Adrenal gland (tissue), 9 donors: ENCODE measurements at regions not wholly inside any gene's neighbourhood (a gene's known extent, or its start where the extent isn't known, plus 50 kb on each side); places are given as distances from the start of the nearest gene placed in this dataset.
"Not testable (repeated sequence)": the region's sequence is repeated elsewhere in the genome, so short reads cannot be mapped to it uniquely, and the experiment has no call there.

Source experiments
- DNase-seq, 7 donors: peaks; one replicate each; pipeline ENCODE4 v3.0.0-alpha.2; 2019 to 2020
- H3K27ac ChIP-seq, 5 donors: fragments of 200-600 bp; sonication (generic) in 4 of 5; 1 replicate in 3 of 5; 2 replicates in 2 of 5; pipeline versions ENCODE4 v1.5.1 to v1.8.0; 2016 to 2020; ENCODE audit warnings: mild to moderate bottlenecking in 1 of 5
- H3K27me3 ChIP-seq: fragments of 200-600 bp; 2 replicates; pipeline ENCODE4 v1.8.0; 2021
- H3K36me3 ChIP-seq, 2 donors: fragments of 200-600 bp; replicated peaks in 1 of 2; 1 replicate in 1 of 2; 2 replicates in 1 of 2; pipeline versions ENCODE4 v1.5.1 to v1.8.0; 2018 to 2022
- H3K4me1 ChIP-seq, 2 donors: fragments of 200-600 bp; replicated peaks in 1 of 2; 1 replicate in 1 of 2; 2 replicates in 1 of 2; pipeline versions ENCODE4 v1.5.1 to v1.8.0; 2018 to 2021
- H3K4me3 ChIP-seq, 4 donors: fragments of 200-600 bp; sonication (generic) in 3 of 4; one replicate each; pipeline ENCODE4 v1.5.1; 2016 to 2018
- H3K9me3 ChIP-seq, 3 donors: fragments of 200-600 bp; sonication (generic) in 1 of 3; replicated peaks in 1 of 3; 1 replicate in 2 of 3; 2 replicates in 1 of 3; pipeline versions ENCODE4 v1.5.1 to v1.8.0; 2016 to 2021
- POLR2A ChIP-seq, 2 donors: fragments of 450-650 bp; IDR thresholded peaks; one replicate each; pipeline ENCODE4 v1.6.1; 2017; ENCODE audit warnings: antibody characterized with exemption in 2 of 2, mild to moderate bottlenecking in 2 of 2, moderate library complexity in 1 of 2
- WGBS, 4 donors: extraction: QIAGEN DNeasy Blood & Tissue Kit in 2 of 4; methylation state at CpG; one replicate each; pipeline versions ENCODE4 v1.1.5 to v1.1.7; 2013 to 2017; 5-methylcytosine and 5-hydroxymethylcytosine counted together
- intact Hi-C, 2 donors: fragments of 100-400 bp; cut with DNase I; formaldehyde crosslinking; loops; one replicate each; pipeline versions ENCODE4 v1.14.1 to v1.15.0; 2022 to 2023
- TF ChIP-seq, protein P1 (sequence below), 6 experiments: fragments of 450-650 bp in 4 of 6; fragments of 200-600 bp in 2 of 6; sonication (generic) in 1 of 6; IDR thresholded peaks; 1 replicate in 5 of 6; 2 replicates in 1 of 6; pipeline versions ENCODE4 v1.5.1 to v1.8.0; 2016 to 2021; ENCODE audit warnings: antibody characterized with exemption in 6 of 6, mild to moderate bottlenecking in 2 of 6, moderate library complexity in 1 of 6
- donor health status: healthy with polysubstance abuse.
- donor health status: Bipolar disorder and iron deficiency.
- donor health status: DM: yes; HTN: yes; CAD: no.
- donor health status: DM: no; HTN: no; CAD: no.
- donor health status: DM: no; HTN: no; CAD: no.

DNA sequence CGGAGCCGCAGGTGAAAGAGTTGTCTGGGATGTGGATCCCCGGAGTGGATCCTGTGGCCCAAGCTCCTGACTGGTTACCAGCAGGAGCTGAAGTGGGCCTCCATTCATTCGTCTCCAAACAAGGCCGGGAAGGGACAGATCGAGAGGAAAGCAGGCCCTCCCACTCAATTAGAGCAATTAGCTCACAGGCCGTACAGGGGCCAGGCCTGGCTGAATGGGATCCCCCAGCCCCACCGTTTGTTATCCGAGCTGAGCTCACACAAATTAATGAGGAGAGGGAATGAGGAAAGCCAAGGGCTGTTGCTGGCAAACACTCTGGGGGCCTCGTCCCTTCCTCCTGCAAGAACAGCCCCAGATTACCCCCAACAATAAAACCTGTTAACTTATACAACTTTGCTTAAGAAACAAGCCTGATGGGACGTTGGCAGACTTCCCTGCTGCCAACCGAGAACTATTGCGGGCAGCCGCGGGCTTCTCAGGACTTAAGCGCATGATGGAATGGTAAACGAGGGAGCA lies 338.0 kb downstream of the BCL11A start:
- intact Hi-C loops = no loop called here
- Histone ChIP-seq H3K4me3 (no peak overlapping the region), H3K9me3 (no peaks in the 10 kb centered on the region), H3K36me3 (no peaks in the 10 kb centered on the region), H3K27me3 (no peaks in the 10 kb centered on the region), H3K27ac (no peak overlapping the region), H3K4me1 (peaks cover 0 to 5% of the 10 kb centered on the region in 2 donors)
- DNase-seq = no peak
- no peak for TF ChIP-seq POLR2A (IDR thresholded peaks at IDR 0.05)
- TF ChIP-seq, protein P1, sequence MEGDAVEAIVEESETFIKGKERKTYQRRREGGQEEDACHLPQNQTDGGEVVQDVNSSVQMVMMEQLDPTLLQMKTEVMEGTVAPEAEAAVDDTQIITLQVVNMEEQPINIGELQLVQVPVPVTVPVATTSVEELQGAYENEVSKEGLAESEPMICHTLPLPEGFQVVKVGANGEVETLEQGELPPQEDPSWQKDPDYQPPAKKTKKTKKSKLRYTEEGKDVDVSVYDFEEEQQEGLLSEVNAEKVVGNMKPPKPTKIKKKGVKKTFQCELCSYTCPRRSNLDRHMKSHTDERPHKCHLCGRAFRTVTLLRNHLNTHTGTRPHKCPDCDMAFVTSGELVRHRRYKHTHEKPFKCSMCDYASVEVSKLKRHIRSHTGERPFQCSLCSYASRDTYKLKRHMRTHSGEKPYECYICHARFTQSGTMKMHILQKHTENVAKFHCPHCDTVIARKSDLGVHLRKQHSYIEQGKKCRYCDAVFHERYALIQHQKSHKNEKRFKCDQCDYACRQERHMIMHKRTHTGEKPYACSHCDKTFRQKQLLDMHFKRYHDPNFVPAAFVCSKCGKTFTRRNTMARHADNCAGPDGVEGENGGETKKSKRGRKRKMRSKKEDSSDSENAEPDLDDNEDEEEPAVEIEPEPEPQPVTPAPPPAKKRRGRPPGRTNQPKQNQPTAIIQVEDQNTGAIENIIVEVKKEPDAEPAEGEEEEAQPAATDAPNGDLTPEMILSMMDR (IDR thresholded peaks at IDR 0.05) = no peak
- 77 to 84% (median 79%) methylated on average over 17 of the region's 17 CpGs for WGBS, 4 donors

DNA sequence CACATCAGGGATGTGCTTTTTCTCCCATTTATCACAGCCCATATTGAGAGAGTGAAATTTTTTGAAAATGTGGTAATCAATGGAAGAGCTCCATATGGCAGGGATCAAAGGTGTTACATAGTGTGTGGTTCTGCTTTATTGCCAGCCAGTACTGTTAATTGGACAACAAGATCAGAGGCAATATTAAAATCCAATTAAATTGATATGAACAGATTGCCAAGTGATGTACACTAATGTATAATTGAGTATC lies 338.9 kb downstream of the BCL11A start:
- Histone ChIP-seq H3K27me3 (no peaks in the 10 kb centered on the region), H3K9me3 (no peaks in the 10 kb centered on the region), H3K4me3 (no peak overlapping the region), H3K4me1 (peaks cover 0 to 5% of the 10 kb centered on the region in 2 donors), H3K27ac (no peak overlapping the region), H3K36me3 (no peaks in the 10 kb centered on the region)
- intact Hi-C loops = no loop called here
- TF ChIP-seq, protein P1 (IDR thresholded peaks at IDR 0.05) = no peak
- no peak for TF ChIP-seq POLR2A (IDR thresholded peaks at IDR 0.05)
- DNase-seq = no peak

DNA sequence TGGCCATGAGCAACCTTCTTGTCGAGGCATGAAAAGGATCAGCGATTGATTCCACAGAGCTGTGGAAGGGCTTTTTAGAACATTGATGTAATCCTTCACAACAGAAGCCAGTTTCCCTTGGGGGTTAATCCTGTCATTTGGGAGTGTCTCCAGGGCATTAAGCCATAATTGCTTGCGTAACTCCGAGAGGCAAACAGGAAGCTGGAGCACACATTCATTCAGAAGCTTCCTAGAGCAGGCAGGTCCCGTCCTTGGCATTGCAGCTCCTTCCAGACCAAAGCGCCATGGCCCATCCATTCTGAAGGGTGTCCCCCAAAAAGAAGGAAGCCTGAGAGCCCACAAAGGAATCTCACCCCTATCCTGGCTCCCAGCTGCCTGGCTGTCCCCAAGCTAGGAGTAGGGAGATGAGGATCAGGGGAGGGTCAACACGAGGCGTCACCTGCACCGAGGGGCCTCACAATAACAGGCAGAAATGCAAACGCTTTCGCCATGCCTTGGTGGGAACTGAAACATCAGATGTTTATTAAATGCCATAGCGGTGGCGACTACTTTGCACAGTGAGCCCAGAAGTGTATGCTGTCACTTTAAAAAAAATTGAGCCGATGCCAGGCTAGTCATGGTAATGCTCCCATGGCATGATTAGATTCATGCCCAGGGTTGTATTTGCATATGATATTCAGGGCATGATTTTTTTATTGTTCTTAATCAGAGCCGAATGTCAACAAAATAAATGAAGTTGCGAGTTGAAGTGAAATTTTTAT lies 339.4 kb downstream of the BCL11A start:
- peak; percentile 20 to 73 (median 52) for DNase-seq
- 69 to 90% (median 74%) methylated on average over 10 to 16 of the region's 16 CpGs for WGBS, 4 donors
- H3K9me3 ChIP-seq = no peaks in the 10 kb centered on the region
- no peaks in the 10 kb centered on the region for H3K36me3 ChIP-seq
- no peak overlapping the region for H3K4me3 ChIP-seq
- no peaks in the 10 kb centered on the region for H3K27me3 ChIP-seq
- TF ChIP-seq, protein P1 (IDR thresholded peaks at IDR 0.05) = no peak
- TF ChIP-seq POLR2A (IDR thresholded peaks at IDR 0.05) = no peak
- intact Hi-C loops = no loop called here
- H3K4me1 ChIP-seq = peaks cover 0 to 5% of the 10 kb centered on the region in 2 donors
- H3K27ac ChIP-seq = no peak overlapping the region

DNA sequence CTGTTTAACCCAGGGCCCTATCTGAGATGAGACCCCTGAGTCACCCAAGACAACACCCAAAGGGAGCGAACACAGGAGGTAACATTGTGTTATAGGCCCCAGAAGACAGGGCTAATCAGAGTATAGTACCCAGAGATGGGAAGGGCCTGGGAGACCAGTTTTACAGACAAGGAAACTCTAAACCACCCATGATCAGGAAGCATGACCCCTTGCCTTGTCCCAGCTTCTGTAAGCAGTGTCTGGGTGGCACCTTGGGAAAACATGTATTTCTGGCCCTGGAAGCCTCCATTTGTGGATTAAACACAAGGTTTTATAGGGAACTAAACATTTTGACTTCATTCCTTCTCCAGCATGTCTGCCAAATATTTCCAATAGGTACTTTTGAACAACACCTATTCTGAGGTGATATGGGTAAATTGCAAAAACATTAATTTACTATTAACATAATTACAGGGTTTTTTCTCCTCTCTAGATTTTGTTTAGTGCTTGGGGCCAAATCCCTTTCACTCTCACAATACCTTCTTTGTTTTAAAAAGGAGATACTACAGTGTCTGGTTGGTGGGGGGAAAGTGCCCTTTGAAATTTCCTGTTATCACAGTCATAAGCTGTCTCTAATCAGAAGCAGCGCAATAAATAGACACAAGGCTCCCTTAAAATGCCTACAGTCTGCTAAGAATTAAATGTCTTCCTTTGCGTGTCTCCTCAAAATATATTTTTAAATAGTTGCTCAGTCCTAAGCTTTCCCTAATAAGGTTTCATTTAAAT lies 341.1 kb downstream of the BCL11A start:
- TF ChIP-seq POLR2A (IDR thresholded peaks at IDR 0.05) = no peak
- TF ChIP-seq, protein P1 (IDR thresholded peaks at IDR 0.05) = no peak
- intact Hi-C loops = no loop called here
- Histone ChIP-seq H3K36me3 (no peaks in the 10 kb centered on the region), H3K4me3 (no peak overlapping the region), H3K4me1 (peaks cover 0 to 5% of the 10 kb centered on the region in 2 donors), H3K27ac (no peak overlapping the region), H3K27me3 (no peaks in the 10 kb centered on the region), H3K9me3 (no peaks in the 10 kb centered on the region)
- no peak for DNase-seq
- WGBS, 4 donors = 67 to 93% (median 88%) methylated on average over 3 of the region's 3 CpGs

DNA sequence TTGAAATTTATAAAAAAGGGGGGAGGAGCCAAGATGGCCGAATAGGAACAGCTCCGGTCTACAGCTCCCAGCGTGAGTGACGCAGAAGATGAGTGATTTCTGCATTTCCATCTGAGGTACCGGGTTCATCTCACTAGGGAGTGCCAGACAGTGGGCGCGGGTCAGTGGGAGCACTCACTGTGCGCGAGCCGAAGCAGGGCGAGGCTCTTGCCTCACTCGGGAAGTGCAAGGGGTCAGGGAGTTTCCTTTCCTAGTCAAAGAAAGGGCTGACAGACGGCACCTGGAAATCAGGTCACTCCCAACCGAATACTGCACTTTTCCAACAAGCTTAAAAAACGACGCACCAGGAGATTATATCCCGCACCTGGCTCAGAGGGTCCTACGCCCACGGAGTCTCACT lies 364.4 kb downstream of the BCL11A start:
- 90 to 95% (median 93%) methylated on average over 18 to 19 of the region's 19 CpGs for WGBS, 4 donors
- intact Hi-C loops, H3K36me3 ChIP-seq, DNase-seq, H3K27ac ChIP-seq, H3K9me3 ChIP-seq, H3K27me3 ChIP-seq, H3K4me3 ChIP-seq, H3K4me1 ChIP-seq: not testable (repeated sequence)
